Gastrocnemius medialis (tissue), 4 donors: ENCODE measurements at regions not wholly inside any gene's neighbourhood (a gene's known extent, or its start where the extent isn't known, plus 50 kb on each side); places are given as distances from the start of the nearest gene placed in this dataset.

Experiments
- ATAC-seq, 2 donors: fragments of 150-250 bp; one replicate each; pipeline ENCODE4 v1.9.1; 2016
- DNase-seq, 2 donors: peaks; one replicate each; pipeline ENCODE4 v3.0.0-alpha.2; 2019
- H3K27ac ChIP-seq, 4 donors: fragments of 200-600 bp; sonication (generic); 1 replicate in 1 of 4; 2 replicates in 3 of 4; pipeline ENCODE4 v1.5.1; 2016 to 2018; ENCODE audit warnings: mild to moderate bottlenecking in 2 of 4, moderate library complexity in 1 of 4
- H3K27me3 ChIP-seq, 3 donors: fragments of 200-600 bp; sonication (generic) in 2 of 3; 1 replicate in 1 of 3; 2 replicates in 2 of 3; pipeline versions ENCODE4 v1.5.1 to v1.6.0; 2016 to 2019; ENCODE audit warnings: mild to moderate bottlenecking in 1 of 3, moderate library complexity in 1 of 3
- H3K36me3 ChIP-seq, 2 donors: fragments of 200-600 bp; sonication (generic) in 1 of 2; one replicate each; pipeline ENCODE4 v1.5.1; 2017 to 2018
- H3K4me1 ChIP-seq, 2 donors: fragments of 200-600 bp; sonication (generic) in 1 of 2; one replicate each; pipeline ENCODE4 v1.5.1; 2016 to 2017; ENCODE audit warnings: mild to moderate bottlenecking in 2 of 2
- H3K4me3 ChIP-seq, 4 donors: fragments of 200-600 bp; sonication (generic) in 3 of 4; 1 replicate in 1 of 4; 2 replicates in 3 of 4; pipeline ENCODE4 v1.5.1; 2016 to 2019; ENCODE audit warnings: mild to moderate bottlenecking in 2 of 4
- H3K9me3 ChIP-seq, 3 donors: fragments of 200-600 bp; sonication (generic) in 2 of 3; 1 replicate in 1 of 3; 2 replicates in 2 of 3; pipeline ENCODE4 v1.5.1; 2016 to 2019
- POLR2A ChIP-seq, 2 donors: fragments of 450-650 bp; IDR thresholded peaks; one replicate each; pipeline ENCODE4 v1.6.1; 2017; ENCODE audit warnings: antibody characterized with exemption in 2 of 2, mild to moderate bottlenecking in 2 of 2, moderate library complexity in 2 of 2
- in situ Hi-C, 4 donors: fragments of 200-750 bp; cut with MboI; loops; one replicate each; pipeline versions ENCODE4 v1.15.0 to v1.8.0; 2017; ENCODE audit warnings: low sequenced_read_pairs in 4 of 4
- intact Hi-C: fragments of 100-400 bp; cut with DNase I; formaldehyde crosslinking; loops from one replicate; pipeline ENCODE4 v1.15.1; 2023; ENCODE audit warnings: low total_unique reads
- TF ChIP-seq, protein P1 (sequence below), 5 experiments: fragments of 450-650 bp in 3 of 5; fragments of 200-600 bp in 2 of 5; sonication (generic) in 2 of 5; IDR thresholded peaks in 4 of 5; conservative IDR thresholded peaks in 1 of 5; 1 replicate in 4 of 5; 2 replicates in 1 of 5; pipeline ENCODE4 v1.5.1; 2016 to 2019; ENCODE audit warnings: antibody characterized with exemption in 5 of 5, mild to moderate bottlenecking in 3 of 5, moderate library complexity in 3 of 5

DNA sequence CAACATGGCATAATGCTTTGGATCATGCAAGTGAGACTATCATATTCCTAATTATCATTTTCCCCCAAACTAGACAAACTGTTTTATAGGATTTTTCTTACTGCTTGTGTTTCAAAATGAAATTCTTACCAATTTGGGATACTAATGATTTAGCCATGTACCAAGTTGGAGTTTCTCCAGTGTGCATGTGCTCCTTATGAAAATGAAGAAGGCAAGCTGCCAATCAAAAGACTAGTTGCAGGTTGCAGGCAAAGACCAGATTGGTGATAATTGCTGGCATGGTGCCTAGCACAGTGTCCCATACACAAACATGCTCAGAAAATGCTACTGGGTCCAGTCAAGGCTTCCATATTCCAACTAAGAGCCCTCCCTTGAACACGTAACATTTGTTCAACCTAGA lies 771.8 kb upstream of the FANCL start:
- TF ChIP-seq, protein P1, sequence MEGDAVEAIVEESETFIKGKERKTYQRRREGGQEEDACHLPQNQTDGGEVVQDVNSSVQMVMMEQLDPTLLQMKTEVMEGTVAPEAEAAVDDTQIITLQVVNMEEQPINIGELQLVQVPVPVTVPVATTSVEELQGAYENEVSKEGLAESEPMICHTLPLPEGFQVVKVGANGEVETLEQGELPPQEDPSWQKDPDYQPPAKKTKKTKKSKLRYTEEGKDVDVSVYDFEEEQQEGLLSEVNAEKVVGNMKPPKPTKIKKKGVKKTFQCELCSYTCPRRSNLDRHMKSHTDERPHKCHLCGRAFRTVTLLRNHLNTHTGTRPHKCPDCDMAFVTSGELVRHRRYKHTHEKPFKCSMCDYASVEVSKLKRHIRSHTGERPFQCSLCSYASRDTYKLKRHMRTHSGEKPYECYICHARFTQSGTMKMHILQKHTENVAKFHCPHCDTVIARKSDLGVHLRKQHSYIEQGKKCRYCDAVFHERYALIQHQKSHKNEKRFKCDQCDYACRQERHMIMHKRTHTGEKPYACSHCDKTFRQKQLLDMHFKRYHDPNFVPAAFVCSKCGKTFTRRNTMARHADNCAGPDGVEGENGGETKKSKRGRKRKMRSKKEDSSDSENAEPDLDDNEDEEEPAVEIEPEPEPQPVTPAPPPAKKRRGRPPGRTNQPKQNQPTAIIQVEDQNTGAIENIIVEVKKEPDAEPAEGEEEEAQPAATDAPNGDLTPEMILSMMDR (IDR thresholded peaks at IDR 0.05 in 4 of 5, conservative IDR thresholded peaks at IDR 0.05 in 1 of 5), result no peak
- TF ChIP-seq POLR2A (IDR thresholded peaks at IDR 0.05), result no peak

DNA sequence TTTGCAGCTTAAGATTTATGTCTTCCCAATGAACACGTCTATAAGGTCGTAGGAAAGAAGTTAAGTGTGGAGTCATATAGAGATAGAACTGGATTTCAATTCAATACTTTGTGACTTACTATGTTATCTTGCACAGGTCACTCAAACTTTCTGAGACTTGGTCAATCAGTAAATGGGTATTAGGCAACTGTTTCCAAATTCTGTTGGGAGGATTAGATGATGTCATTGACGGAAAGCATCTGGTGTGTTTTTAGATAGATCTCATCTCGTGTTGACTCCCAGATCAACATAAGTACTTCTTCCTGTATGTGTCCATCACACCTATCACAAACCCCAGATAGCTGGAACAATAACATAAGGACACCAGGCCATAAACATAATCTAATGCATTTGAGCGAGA lies 771.1 kb upstream of the FANCL start:
- intact Hi-C loops, result no loop called here
- Histone ChIP-seq H3K27ac (no peak overlapping the region), H3K4me3 (no peak overlapping the region), H3K9me3 (no peaks in the 10 kb centered on the region), H3K36me3 (no peaks in the 10 kb centered on the region), H3K4me1 (no peaks in the 10 kb centered on the region), H3K27me3 (no peaks in the 10 kb centered on the region)
- in situ Hi-C loops, result no loop called here
- no peak for ATAC-seq
- TF ChIP-seq, protein P1 (IDR thresholded peaks at IDR 0.05 in 4 of 5, conservative IDR thresholded peaks at IDR 0.05 in 1 of 5), result no peak
- no peak for TF ChIP-seq POLR2A (IDR thresholded peaks at IDR 0.05)
- no peak for DNase-seq

More for the DNA sequence above, 771.8 kb upstream of the FANCL start:
- Histone ChIP-seq H3K9me3 (no peaks in the 10 kb centered on the region), H3K36me3 (no peaks in the 10 kb centered on the region), H3K4me3 (no peak overlapping the region), H3K27me3 (no peaks in the 10 kb centered on the region), H3K4me1 (no peaks in the 10 kb centered on the region), H3K27ac (no peak overlapping the region)
- no peak for ATAC-seq
- intact Hi-C loops, result no loop called here
- in situ Hi-C loops, result no loop called here
- no peak for DNase-seq

- TF ChIP-seq, protein P1 (IDR thresholded peaks at IDR 0.05 in 4 of 5, conservative IDR thresholded peaks at IDR 0.05 in 1 of 5), result no peak
- TF ChIP-seq POLR2A (IDR thresholded peaks at IDR 0.05), result no peak
- Histone ChIP-seq H3K4me3 (no peak overlapping the region), H3K4me1 (no peaks in the 10 kb centered on the region), H3K27me3 (no peaks in the 10 kb centered on the region), H3K27ac (no peak overlapping the region), H3K36me3 (no peaks in the 10 kb centered on the region), H3K9me3 (no peaks in the 10 kb centered on the region)
- intact Hi-C loops (no loop called here), in situ Hi-C loops (no loop called here)
- no peak for DNase-seq
- no peak for ATAC-seq
Measured at GRCh38 chr2:59008950-59009349, 767.8 kb upstream of the FANCL start.

DNA sequence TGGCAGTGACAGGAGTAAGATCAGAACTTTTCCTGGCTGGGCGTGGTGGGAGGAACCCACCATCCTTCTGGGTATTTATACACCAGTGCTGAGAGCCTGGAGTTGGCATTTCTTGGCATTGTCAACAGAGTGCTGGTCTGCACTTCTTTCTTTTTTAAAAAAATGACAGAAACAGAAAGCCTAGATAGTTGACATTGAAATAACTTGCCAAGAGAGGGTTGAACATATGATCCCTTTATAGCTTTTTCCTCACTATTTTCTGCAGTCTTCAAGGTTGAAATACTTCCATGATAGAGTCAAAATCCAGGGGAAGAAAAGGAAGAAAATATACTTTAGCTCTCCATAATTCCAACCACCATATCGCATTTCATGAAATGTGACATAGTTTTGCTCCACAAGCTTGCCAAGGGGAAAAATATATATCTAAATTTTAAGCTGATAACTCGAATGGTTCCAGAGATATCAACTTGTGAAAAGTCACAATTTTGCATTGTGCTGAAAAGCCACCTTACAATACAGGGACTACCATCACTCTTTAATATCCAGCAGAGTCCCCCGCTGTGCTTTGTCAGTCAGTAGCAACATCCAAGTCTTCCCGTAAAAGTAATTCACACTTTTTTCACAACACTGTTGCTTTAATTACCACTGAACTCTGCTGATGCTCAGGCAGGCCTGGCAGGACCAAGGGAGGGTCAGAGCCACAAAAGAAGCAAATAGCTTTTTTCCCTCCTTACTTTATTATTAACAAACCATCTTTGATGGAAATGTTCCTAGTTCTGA lies 764.9 kb upstream of the FANCL start:
- DNase-seq (no peak), ATAC-seq (no peak)
- TF ChIP-seq, protein P1 (IDR thresholded peaks at IDR 0.05 in 4 of 5, conservative IDR thresholded peaks at IDR 0.05 in 1 of 5), result no peak
- TF ChIP-seq POLR2A (IDR thresholded peaks at IDR 0.05), result no peak
- H3K4me3 ChIP-seq, result no peak overlapping the region
- no peaks in the 10 kb centered on the region for H3K9me3 ChIP-seq
- H3K27me3 ChIP-seq, result no peaks in the 10 kb centered on the region
- H3K27ac ChIP-seq, result no peak overlapping the region
- H3K36me3 ChIP-seq, result no peaks in the 10 kb centered on the region
- H3K4me1 ChIP-seq, result no peaks in the 10 kb centered on the region
- in situ Hi-C loops (no loop called here), intact Hi-C loops (no loop called here)

GRCh38 chr2:59004621-59005020 lies 763.5 kb upstream of the FANCL start:
- intact Hi-C loops, result no loop called here
- Histone ChIP-seq H3K9me3 (no peaks in the 10 kb centered on the region), H3K27me3 (no peaks in the 10 kb centered on the region), H3K4me3 (no peak overlapping the region), H3K27ac (no peak overlapping the region), H3K36me3 (no peaks in the 10 kb centered on the region), H3K4me1 (no peaks in the 10 kb centered on the region)
- in situ Hi-C loops, result no loop called here
- DNase-seq (no peak), ATAC-seq (no peak)
- TF ChIP-seq POLR2A (IDR thresholded peaks at IDR 0.05), result no peak
- TF ChIP-seq, protein P1 (IDR thresholded peaks at IDR 0.05 in 4 of 5, conservative IDR thresholded peaks at IDR 0.05 in 1 of 5), result no peak
